CD4-positive, alpha-beta T cell treated with Interleukin-2 at 100 ng/mL for 4 hours (primary cell): ENCODE measurements at regions not wholly inside any gene's neighbourhood (a gene's known extent, or its start where the extent isn't known, plus 50 kb on each side); places are given as distances from the start of the nearest gene placed in this dataset.
A peak's percentile ranks its signal among the peaks of the same experiment; 100 is the strongest.

Experiments
- DNase-seq: peaks from one replicate; pipeline ENCODE4 v3.0.0-alpha.2; 2020; ENCODE audit warnings: low spot score

- no peak for DNase-seq
Observed at GRCh38 chr12:4134448-4135263, 138.9 kb upstream of the CCND2 start.

GRCh38 chr12:4133636-4134447 is 139.7 kb upstream of the CCND2 start:
- DNase-seq = no peak

- DNase-seq = no peak
Observed at GRCh38 chr12:4133029-4133428, 140.5 kb upstream of the CCND2 start.

- DNase-seq = no peak
Observed at GRCh38 chr12:4121506-4122020, 152.0 kb upstream of the CCND2 start.

- no peak for DNase-seq
Observed at GRCh38 chr12:4120316-4120917, 153.1 kb upstream of the CCND2 start.

- DNase-seq = peak; percentile 32
Observed at GRCh38 chr12:4119157-4119761, 154.3 kb upstream of the CCND2 start.

- no peak for DNase-seq
Observed at GRCh38 chr12:4118601-4119156, 154.9 kb upstream of the CCND2 start.

- peak; percentile 34 for DNase-seq
Observed at GRCh38 chr12:4118017-4118510, 155.5 kb upstream of the CCND2 start.

GRCh38 chr12:4117386-4118016 is 156.1 kb upstream of the CCND2 start:
- DNase-seq = no peak

- no peak for DNase-seq
Observed at GRCh38 chr12:4116251-4117111, 157.1 kb upstream of the CCND2 start.

- DNase-seq = no peak
Observed at GRCh38 chr12:4115570-4115969, 158.0 kb upstream of the CCND2 start.

- DNase-seq = peak; percentile 41
Observed at GRCh38 chr12:4114986-4115385, 158.6 kb upstream of the CCND2 start.

GRCh38 chr12:4112734-4113325 is 160.7 kb upstream of the CCND2 start:
- DNase-seq = no peak

- DNase-seq = no peak
Observed at GRCh38 chr12:4112290-4112689, 161.3 kb upstream of the CCND2 start.

GRCh38 chr12:4111010-4111409 is 162.6 kb upstream of the CCND2 start:
- DNase-seq = no peak

GRCh38 chr12:4109826-4110225 is 163.7 kb upstream of the CCND2 start:
- DNase-seq = no peak

- no peak for DNase-seq
Observed at GRCh38 chr12:4108803-4109345, 164.7 kb upstream of the CCND2 start.

GRCh38 chr12:4107911-4108697 is 165.5 kb upstream of the CCND2 start:
- no peak for DNase-seq

GRCh38 chr12:4107436-4107878 is 166.1 kb upstream of the CCND2 start:
- DNase-seq = peak; percentile 91
